ENCODE measurements at regions not wholly inside any gene's neighbourhood (a gene's known extent, or its start where the extent isn't known, plus 50 kb on each side); places are given as distances from the start of the nearest gene placed in this dataset.

DNA sequence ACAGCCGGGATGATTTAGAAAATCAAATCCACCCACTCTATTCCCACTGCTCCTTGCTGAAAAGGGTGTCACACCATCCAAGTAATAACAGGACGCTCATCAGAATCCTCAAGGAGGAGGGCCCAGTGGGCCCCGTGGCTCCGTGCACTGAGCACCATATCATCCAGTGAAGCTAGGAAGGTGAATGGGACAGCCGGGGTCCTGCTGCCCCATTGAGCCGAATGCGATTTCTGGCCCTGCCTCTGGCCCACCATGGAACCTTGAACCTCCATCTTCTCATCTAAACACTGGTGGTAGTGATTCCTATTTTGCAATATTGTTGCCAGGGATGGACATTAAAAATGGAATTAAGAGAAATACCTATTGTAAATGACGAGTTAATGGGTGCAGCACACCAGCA lies 99.1 kb upstream of the SLC6A11 start (continued):
- TF ChIP-seq, protein P1, sequence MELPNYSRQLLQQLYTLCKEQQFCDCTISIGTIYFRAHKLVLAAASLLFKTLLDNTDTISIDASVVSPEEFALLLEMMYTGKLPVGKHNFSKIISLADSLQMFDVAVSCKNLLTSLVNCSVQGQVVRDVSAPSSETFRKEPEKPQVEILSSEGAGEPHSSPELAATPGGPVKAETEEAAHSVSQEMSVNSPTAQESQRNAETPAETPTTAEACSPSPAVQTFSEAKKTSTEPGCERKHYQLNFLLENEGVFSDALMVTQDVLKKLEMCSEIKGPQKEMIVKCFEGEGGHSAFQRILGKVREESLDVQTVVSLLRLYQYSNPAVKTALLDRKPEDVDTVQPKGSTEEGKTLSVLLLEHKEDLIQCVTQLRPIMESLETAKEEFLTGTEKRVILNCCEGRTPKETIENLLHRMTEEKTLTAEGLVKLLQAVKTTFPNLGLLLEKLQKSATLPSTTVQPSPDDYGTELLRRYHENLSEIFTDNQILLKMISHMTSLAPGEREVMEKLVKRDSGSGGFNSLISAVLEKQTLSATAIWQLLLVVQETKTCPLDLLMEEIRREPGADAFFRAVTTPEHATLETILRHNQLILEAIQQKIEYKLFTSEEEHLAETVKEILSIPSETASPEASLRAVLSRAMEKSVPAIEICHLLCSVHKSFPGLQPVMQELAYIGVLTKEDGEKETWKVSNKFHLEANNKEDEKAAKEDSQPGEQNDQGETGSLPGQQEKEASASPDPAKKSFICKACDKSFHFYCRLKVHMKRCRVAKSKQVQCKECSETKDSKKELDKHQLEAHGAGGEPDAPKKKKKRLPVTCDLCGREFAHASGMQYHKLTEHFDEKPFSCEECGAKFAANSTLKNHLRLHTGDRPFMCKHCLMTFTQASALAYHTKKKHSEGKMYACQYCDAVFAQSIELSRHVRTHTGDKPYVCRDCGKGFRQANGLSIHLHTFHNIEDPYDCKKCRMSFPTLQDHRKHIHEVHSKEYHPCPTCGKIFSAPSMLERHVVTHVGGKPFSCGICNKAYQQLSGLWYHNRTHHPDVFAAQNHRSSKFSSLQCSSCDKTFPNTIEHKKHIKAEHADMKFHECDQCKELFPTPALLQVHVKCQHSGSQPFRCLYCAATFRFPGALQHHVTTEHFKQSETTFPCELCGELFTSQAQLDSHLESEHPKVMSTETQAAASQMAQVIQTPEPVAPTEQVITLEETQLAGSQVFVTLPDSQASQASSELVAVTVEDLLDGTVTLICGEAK (IDR thresholded peaks at IDR 0.05) = no peak
- TF ChIP-seq, protein P1 (CRISPR knock-in tag; IDR thresholded peaks at IDR 0.05) = no peak
- no peak for TF ChIP-seq ZMYM3 (CRISPR knock-in tag; IDR thresholded peaks at IDR 0.05)
- TF ChIP-seq ZNF737 (CRISPR knock-in tag; IDR thresholded peaks at IDR 0.05; ENCODE audit: borderline replicate concordance) = no peak
- TF ChIP-seq AHR (CRISPR knock-in tag; IDR thresholded peaks at IDR 0.05) = no peak
- TF ChIP-seq, protein P2, sequence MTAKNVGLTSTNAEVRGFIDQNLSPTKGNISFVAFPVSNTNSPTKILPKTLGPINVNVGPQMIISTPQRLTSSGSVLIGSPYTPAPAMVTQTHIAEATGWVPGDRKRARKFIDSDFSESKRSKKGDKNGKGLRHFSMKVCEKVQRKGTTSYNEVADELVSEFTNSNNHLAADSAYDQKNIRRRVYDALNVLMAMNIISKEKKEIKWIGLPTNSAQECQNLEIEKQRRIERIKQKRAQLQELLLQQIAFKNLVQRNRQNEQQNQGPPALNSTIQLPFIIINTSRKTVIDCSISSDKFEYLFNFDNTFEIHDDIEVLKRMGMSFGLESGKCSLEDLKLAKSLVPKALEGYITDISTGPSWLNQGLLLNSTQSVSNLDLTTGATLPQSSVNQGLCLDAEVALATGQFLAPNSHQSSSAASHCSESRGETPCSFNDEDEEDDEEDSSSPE (CRISPR knock-in tag; IDR thresholded peaks at IDR 0.05) = no peak
- TF ChIP-seq RARG (CRISPR knock-in tag; IDR thresholded peaks at IDR 0.05; ENCODE audit: low read depth) = no peak
- TF ChIP-seq, protein P3, sequence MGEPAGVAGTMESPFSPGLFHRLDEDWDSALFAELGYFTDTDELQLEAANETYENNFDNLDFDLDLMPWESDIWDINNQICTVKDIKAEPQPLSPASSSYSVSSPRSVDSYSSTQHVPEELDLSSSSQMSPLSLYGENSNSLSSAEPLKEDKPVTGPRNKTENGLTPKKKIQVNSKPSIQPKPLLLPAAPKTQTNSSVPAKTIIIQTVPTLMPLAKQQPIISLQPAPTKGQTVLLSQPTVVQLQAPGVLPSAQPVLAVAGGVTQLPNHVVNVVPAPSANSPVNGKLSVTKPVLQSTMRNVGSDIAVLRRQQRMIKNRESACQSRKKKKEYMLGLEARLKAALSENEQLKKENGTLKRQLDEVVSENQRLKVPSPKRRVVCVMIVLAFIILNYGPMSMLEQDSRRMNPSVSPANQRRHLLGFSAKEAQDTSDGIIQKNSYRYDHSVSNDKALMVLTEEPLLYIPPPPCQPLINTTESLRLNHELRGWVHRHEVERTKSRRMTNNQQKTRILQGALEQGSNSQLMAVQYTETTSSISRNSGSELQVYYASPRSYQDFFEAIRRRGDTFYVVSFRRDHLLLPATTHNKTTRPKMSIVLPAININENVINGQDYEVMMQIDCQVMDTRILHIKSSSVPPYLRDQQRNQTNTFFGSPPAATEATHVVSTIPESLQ (CRISPR knock-in tag; conservative IDR thresholded peaks at IDR 0.05) = no peak
- TF ChIP-seq ZNF343 (CRISPR knock-in tag; IDR thresholded peaks at IDR 0.05) = no peak

Data from HepG2 (cell line).